B cell (primary cell): ENCODE measurements at regions not wholly inside any gene's neighbourhood (a gene's known extent, or its start where the extent isn't known, plus 50 kb on each side); places are given as distances from the start of the nearest gene placed in this dataset.

Experiments
- ATAC-seq: fragments of 200-7000 bp; cut with Tn5 transposase; one replicate; pipeline ENCODE4 v1.10.0; 2021; ENCODE audit warnings: low read depth, mild to moderate bottlenecking, moderate number of reproducible peaks, moderate library complexity
- CTCF ChIA-PET: fragments of 350-600 bp; sonication (Branson Sonifier 250); formaldehyde crosslinking; loops from one replicate; lab custom pipeline; 2021; ENCODE audit warnings: antibody characterized with exemption, inconsistent platforms; lab: Charles Lee
- POLR2A ChIA-PET: fragments of 350-600 bp; sonication (Branson Sonifier 250); formaldehyde crosslinking; loops from one replicate; lab custom pipeline; 2021; ENCODE audit warnings: antibody characterized with exemption; lab: Charles Lee
- DNase-seq: peaks from one replicate; pipeline ENCODE4 v3.0.0; 2013
- H2AFZ ChIP-seq: 2 replicates; pipeline ENCODE4 v1.6.1; 2012; ENCODE audit warnings: mild to moderate bottlenecking, low read depth, low read length; ENCODE audit not compliant: insufficient read depth, poor library complexity, severe bottlenecking
- H3K27ac ChIP-seq, 2 donors: 1 replicate in 1 of 2; 2 replicates in 1 of 2; pipeline ENCODE4 v1.5.1; 2012 to 2013; ENCODE audit warnings: low read length in 2 of 2, mild to moderate bottlenecking in 2 of 2, moderate library complexity in 1 of 2
- H3K27me3 ChIP-seq, 4 experiments: fragments of 200-600 bp in 1 of 4; sonication (generic) in 1 of 4; replicated peaks in 1 of 4; 1 replicate in 2 of 4; 2 replicates in 2 of 4; pipeline versions ENCODE4 v1.6.1 to v1.7.0; 2013 to 2016; ENCODE audit warnings: low read length in 3 of 4, mild to moderate bottlenecking in 2 of 4, mixed read lengths in 1 of 4, moderate library complexity in 1 of 4; ENCODE audit not compliant: insufficient read depth in 4 of 4, control insufficient read depth in 3 of 4; ENCODE audit errors: control extremely low read depth in 1 of 4
- H3K36me3 ChIP-seq, 2 experiments: replicated peaks in 1 of 2; 1 replicate in 1 of 2; 2 replicates in 1 of 2; pipeline versions ENCODE4 v1.6.1 to v1.7.1; 2013; ENCODE audit warnings: low read length in 1 of 2; ENCODE audit not compliant: insufficient read depth in 2 of 2, control insufficient read depth in 1 of 2; ENCODE audit errors: control extremely low read depth in 1 of 2, extremely low read depth in 1 of 2
- H3K4me1 ChIP-seq, 2 donors: fragments of 200-600 bp in 1 of 2; sonication (generic) in 1 of 2; 1 replicate in 1 of 2; 2 replicates in 1 of 2; pipeline versions ENCODE4 v1.5.1 to v1.6.1; 2013 to 2017; ENCODE audit warnings: low read length in 2 of 2; ENCODE audit not compliant: control insufficient read depth in 2 of 2, insufficient read depth in 2 of 2
- H3K4me2 ChIP-seq: replicated peaks from 2 replicates; pipeline ENCODE3; 2012; ENCODE audit warnings: mild to moderate bottlenecking, low read depth, low read length; ENCODE audit not compliant: poor library complexity, severe bottlenecking
- H3K4me3 ChIP-seq, 5 experiments: fragments of 200-600 bp in 1 of 5; sonication (generic) in 1 of 5; 1 replicate in 3 of 5; 2 replicates in 2 of 5; pipeline versions ENCODE4 v1.5.1 to v1.7.0; 2011 to 2016; ENCODE audit warnings: low read length in 4 of 5, mild to moderate bottlenecking in 4 of 5, low read depth in 2 of 5, control low read depth in 1 of 5, moderate library complexity in 1 of 5; ENCODE audit not compliant: insufficient read depth in 1 of 5; ENCODE audit errors: control extremely low read depth in 1 of 5, extremely low read depth in 1 of 5
- H3K79me2 ChIP-seq: fragments of 200-600 bp; sonication (generic); one replicate; pipeline ENCODE4 v1.6.0; 2016; ENCODE audit warnings: low read length; ENCODE audit not compliant: control insufficient read depth, insufficient read depth
- H3K9ac ChIP-seq: fragments of 200-600 bp; sonication (generic); 2 replicates; pipeline ENCODE4 v1.6.1; 2017; ENCODE audit warnings: mild to moderate bottlenecking, low read length, moderate library complexity
- H3K9me3 ChIP-seq, 3 donors: one replicate each; pipeline versions ENCODE4 v1.6.1 to v1.7.1; 2013; ENCODE audit warnings: low read length in 2 of 3; ENCODE audit not compliant: control insufficient read depth in 2 of 3, insufficient read depth in 1 of 3; ENCODE audit errors: control extremely low read depth in 1 of 3
- H4K20me1 ChIP-seq: 2 replicates; pipeline ENCODE4 v1.6.0; 2012; ENCODE audit warnings: mild to moderate bottlenecking, low read length; ENCODE audit not compliant: insufficient read depth, control insufficient read depth, poor library complexity, severe bottlenecking
- H3K27ac Mint-ChIP-seq: one replicate; pipeline ENCODE4 v1.8.0; 2021; ENCODE audit warnings: mixed read lengths
- H3K27me3 Mint-ChIP-seq: one replicate; pipeline ENCODE4 v1.8.0; 2021; ENCODE audit warnings: mixed read lengths
- H3K4me1 Mint-ChIP-seq: one replicate; pipeline ENCODE4 v1.8.0; 2021; ENCODE audit warnings: mixed read lengths
- H3K4me3 Mint-ChIP-seq: one replicate; pipeline ENCODE4 v1.8.0; 2021; ENCODE audit warnings: mixed read lengths
- H3K9me3 Mint-ChIP-seq: one replicate; pipeline ENCODE4 v1.8.0; 2022; ENCODE audit warnings: mixed read lengths; ENCODE audit not compliant: insufficient read depth
- CTCF ChIP-seq: fragments of 200-600 bp; IDR thresholded peaks from one replicate; pipeline ENCODE4 v1.8.0; 2022; ENCODE audit warnings: antibody characterized with exemption, mild to moderate bottlenecking
- EZH2 ChIP-seq: IDR thresholded peaks from 2 replicates; pipeline ENCODE4 v1.6.1; 2012; ENCODE audit warnings: borderline replicate concordance, low read depth, mild to moderate bottlenecking, moderate library complexity, low read length; ENCODE audit not compliant: insufficient read depth, poor library complexity, severe bottlenecking
- WGBS: methylation state at CpG from one replicate; pipeline ENCODE4 v1.1.5; 2013; ENCODE audit warnings: missing lambda C conversion rate; ENCODE audit not compliant: insufficient coverage; 5-methylcytosine and 5-hydroxymethylcytosine counted together
- intact Hi-C: fragments of 100-400 bp; cut with micrococcal nuclease; formaldehyde crosslinking; loops from one replicate; pipeline ENCODE4 v1.10.0; 2022

GRCh38 chr5:174191076-174191475, 145.6 kb downstream of the NSG2 start:
- Histone ChIP-seq H3K4me2 (no peak overlapping the region), H4K20me1 (no peaks in the 10 kb centered on the region), H3K4me3 (no peak overlapping the region), H3K79me2 (no peaks in the 10 kb centered on the region), H3K27me3 (no peaks in the 10 kb centered on the region), H3K9ac (no peak overlapping the region), H3K4me1 (no peaks in the 10 kb centered on the region), H3K36me3 (no peaks in the 10 kb centered on the region), H3K27ac (no peak overlapping the region), H3K9me3 (peaks cover 0 to 4% (median 0%) of the 10 kb centered on the region in 3 donors), H2AFZ (no peak overlapping the region)
- 80% methylated on average over 4 of the region's 4 CpGs for WGBS
- Mint-ChIP-seq H3K4me3 (no peak overlapping the region), H3K27ac (no peak overlapping the region), H3K4me1 (no peaks in the 10 kb centered on the region), H3K27me3 (no peaks in the 10 kb centered on the region), H3K9me3 (no peaks in the 10 kb centered on the region)
- TF ChIP-seq CTCF, result no peak
- TF ChIP-seq EZH2, result no peak
- DNase-seq (no peak), ATAC-seq (no peak)
- ChIA-PET CTCF (no interaction called here), POLR2A (no interaction called here)
- intact Hi-C loops, result no loop called here

GRCh38 chr5:174191850-174192655, 146.5 kb downstream of the NSG2 start:
- CTCF ChIA-PET, result no interaction called here
- Histone ChIP-seq H3K4me2 (no peak overlapping the region), H3K9me3 (peaks cover 0 to 4% (median 0%) of the 10 kb centered on the region in 3 donors), H3K4me1 (no peaks in the 10 kb centered on the region), H3K9ac (no peak overlapping the region), H3K36me3 (no peaks in the 10 kb centered on the region), H3K4me3 (no peak overlapping the region), H2AFZ (no peak overlapping the region), H4K20me1 (no peaks in the 10 kb centered on the region), H3K27ac (no peak overlapping the region), H3K27me3 (no peaks in the 10 kb centered on the region), H3K79me2 (no peaks in the 10 kb centered on the region)
- Mint-ChIP-seq H3K27me3 (no peaks in the 10 kb centered on the region), H3K9me3 (no peaks in the 10 kb centered on the region), H3K4me3 (no peak overlapping the region), H3K4me1 (no peaks in the 10 kb centered on the region), H3K27ac (no peak overlapping the region)
- POLR2A ChIA-PET, result no interaction called here
- ATAC-seq (no peak), DNase-seq (no peak)
- 88% methylated on average over 8 of the region's 10 CpGs for WGBS
- TF ChIP-seq EZH2 (no peak), CTCF (no peak)
- intact Hi-C loops, result no loop called here
